Ovary (tissue), 7 donors: ENCODE measurements at regions not wholly inside any gene's neighbourhood (a gene's known extent, or its start where the extent isn't known, plus 50 kb on each side); places are given as distances from the start of the nearest gene placed in this dataset.
"Not testable (repeated sequence)": the region's sequence is repeated elsewhere in the genome, so short reads cannot be mapped to it uniquely, and the experiment has no call there.

Experiments used
- DNase-seq, 5 donors: peaks; one replicate each; pipeline ENCODE4 v3.0.0-alpha.2; 2019 to 2020
- H3K27ac ChIP-seq, 2 donors: fragments of 200-600 bp; one replicate each; pipeline versions ENCODE4 v1.5.1 to v1.8.0; 2019 to 2022
- H3K27me3 ChIP-seq: fragments of 200-600 bp; one replicate; pipeline ENCODE4 v1.8.0; 2022
- H3K36me3 ChIP-seq: fragments of 200-600 bp; sonication (generic); one replicate; pipeline ENCODE4 v1.5.1; 2019
- H3K4me1 ChIP-seq: one replicate; pipeline ENCODE4 v1.8.1; 2013; ENCODE audit warnings: mild to moderate bottlenecking, moderate library complexity; ENCODE audit not compliant: insufficient read depth
- H3K4me3 ChIP-seq: fragments of 200-600 bp; sonication (generic); one replicate; pipeline ENCODE4 v1.5.1; 2017
- H3K9me3 ChIP-seq, 2 donors: fragments of 200-600 bp in 1 of 2; sonication (generic) in 1 of 2; one replicate each; pipeline versions ENCODE4 v1.5.1 to v1.8.1; 2013 to 2019; ENCODE audit warnings: mild to moderate bottlenecking in 1 of 2, moderate library complexity in 1 of 2
- CTCF ChIP-seq, 3 donors: fragments of 450-650 bp in 2 of 3; fragments of 200-600 bp in 1 of 3; IDR thresholded peaks; one replicate each; pipeline versions ENCODE4 v1.5.1 to v1.8.0; 2016 to 2022; ENCODE audit warnings: antibody characterized with exemption in 3 of 3, mild to moderate bottlenecking in 1 of 3
- EP300 ChIP-seq: sonication (generic); formaldehyde crosslinking; IDR thresholded peaks from one replicate; pipeline ENCODE4 v1.6.1; 2017; ENCODE audit warnings: antibody characterized with exemption
- POLR2A ChIP-seq: fragments of 450-650 bp; IDR thresholded peaks from one replicate; pipeline ENCODE4 v1.6.1; 2017; ENCODE audit warnings: antibody characterized with exemption, mild to moderate bottlenecking, moderate library complexity
- WGBS, 3 donors: extraction: QIAGEN DNeasy Blood & Tissue Kit in 1 of 3; methylation state at CpG; one replicate each; pipeline versions ENCODE4 v1.1.5 to v1.1.7; 2013 to 2017; 5-methylcytosine and 5-hydroxymethylcytosine counted together
- intact Hi-C, 4 donors: fragments of 100-400 bp; cut with DNase I; formaldehyde crosslinking; loops; one replicate each; pipeline versions ENCODE4 v1.11.0 to v1.15.1; 2022 to 2023
- donor health status: DM: no; HTN: no; CAD: no; lungs with moderate emphysema.
- donor health status: DM: no; HTN: no; CAD: no.
- donor health status: Bipolar disorder and iron deficiency.
- donor health status: DM: no; HTN: no; CAD: no.
- donor health status: DM: yes; HTN: yes; CAD: no.

- Histone ChIP-seq H3K27me3 (no peaks in the 10 kb centered on the region), H3K27ac (no peak overlapping the region), H3K4me3 (no peak overlapping the region), H3K9me3 (no peaks in the 10 kb centered on the region), H3K36me3 (no peaks in the 10 kb centered on the region), H3K4me1 (no peaks in the 10 kb centered on the region)
- 94 to 97% (median 96%) methylated on average over 7 of the region's 7 CpGs for WGBS, 3 donors
- intact Hi-C loops: no loop called here
- no peak for DNase-seq
- TF ChIP-seq CTCF (IDR thresholded peaks at IDR 0.05): no peak
- no peak for TF ChIP-seq POLR2A
- no peak for TF ChIP-seq EP300
Observed at GRCh38 chr5:96101358-96102089, 139.9 kb upstream of the ELL2 start.

GRCh38 chr5:96097488-96097887, 135.8 kb upstream of the ELL2 start:
- H3K27me3 ChIP-seq, H3K9me3 ChIP-seq, intact Hi-C loops, H3K27ac ChIP-seq, H3K4me1 ChIP-seq, H3K36me3 ChIP-seq, DNase-seq, H3K4me3 ChIP-seq: not testable (repeated sequence)

- 89 to 95% (median 90%) methylated on average over 2 of the region's 2 CpGs for WGBS, 3 donors
- Histone ChIP-seq H3K4me1 (peaks cover 4% of the 10 kb centered on the region), H3K27ac (no peak overlapping the region), H3K9me3 (no peaks in the 10 kb centered on the region), H3K4me3 (no peak overlapping the region), H3K27me3 (no peaks in the 10 kb centered on the region), H3K36me3 (no peaks in the 10 kb centered on the region)
- DNase-seq: no peak
- TF ChIP-seq POLR2A (no peak), CTCF (IDR thresholded peaks at IDR 0.05) (no peak), EP300 (no peak)
- intact Hi-C loops: no loop called here
Observed at GRCh38 chr5:96096724-96097123, 135.1 kb upstream of the ELL2 start.

GRCh38 chr5:96094904-96095303, 133.3 kb upstream of the ELL2 start:
- Histone ChIP-seq H3K27ac (no peak overlapping the region), H3K4me3 (no peak overlapping the region), H3K27me3 (no peaks in the 10 kb centered on the region), H3K36me3 (no peaks in the 10 kb centered on the region), H3K9me3 (no peaks in the 10 kb centered on the region), H3K4me1 (peaks cover 4% of the 10 kb centered on the region)
- intact Hi-C loops: no loop called here
- DNase-seq: peak in 1 of 5 donors; percentile 19
- no peak for TF ChIP-seq EP300
- no peak for TF ChIP-seq CTCF (IDR thresholded peaks at IDR 0.05)
- no peak for TF ChIP-seq POLR2A

GRCh38 chr5:96093890-96094381, 132.3 kb upstream of the ELL2 start:
- H3K27ac ChIP-seq: no peak overlapping the region
- WGBS, 3 donors: 67 to 81% (median 78%) methylated on average over 1 of the region's 1 CpG
- TF ChIP-seq CTCF (IDR thresholded peaks at IDR 0.05): no peak
- TF ChIP-seq POLR2A: no peak
- no peak for TF ChIP-seq EP300
- H3K4me3 ChIP-seq: no peak overlapping the region
- no peaks in the 10 kb centered on the region for H3K36me3 ChIP-seq
- no peaks in the 10 kb centered on the region for H3K9me3 ChIP-seq
- intact Hi-C loops: no loop called here
- H3K4me1 ChIP-seq: peaks cover 4% of the 10 kb centered on the region
- no peak for DNase-seq
- no peaks in the 10 kb centered on the region for H3K27me3 ChIP-seq
